GM19035 (cell line): ENCODE measurements at regions not wholly inside any gene's neighbourhood (a gene's known extent, or its start where the extent isn't known, plus 50 kb on each side); places are given as distances from the start of the nearest gene placed in this dataset.

ENCODE experiments used
- ATAC-seq: cut with Tn5 transposase; IDR thresholded peaks from one replicate; pipeline ENCODE4 v1.9.1; 2021; ENCODE audit not compliant: unreplicated experiment

DNA sequence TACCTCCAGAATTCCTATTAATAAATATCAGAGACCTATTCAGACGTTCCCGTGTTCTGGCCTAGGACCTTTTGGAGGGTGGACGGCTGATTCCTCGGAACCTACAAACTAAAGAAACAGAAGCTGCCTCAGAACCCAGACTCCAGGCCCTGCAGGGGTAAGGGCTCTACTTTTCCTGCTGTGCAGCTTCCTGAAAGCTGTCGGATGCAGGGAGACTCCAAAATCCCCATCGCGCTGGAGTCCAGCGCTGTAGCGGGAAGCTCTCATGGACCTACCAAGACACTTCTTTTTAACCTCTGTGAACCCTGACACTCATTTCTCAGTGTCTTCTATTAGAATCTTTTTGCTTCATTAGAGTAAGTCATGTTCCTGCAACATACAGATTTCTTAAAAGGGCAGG, 244.5 kb upstream of the PITRM1 start:
- no peak for ATAC-seq

DNA sequence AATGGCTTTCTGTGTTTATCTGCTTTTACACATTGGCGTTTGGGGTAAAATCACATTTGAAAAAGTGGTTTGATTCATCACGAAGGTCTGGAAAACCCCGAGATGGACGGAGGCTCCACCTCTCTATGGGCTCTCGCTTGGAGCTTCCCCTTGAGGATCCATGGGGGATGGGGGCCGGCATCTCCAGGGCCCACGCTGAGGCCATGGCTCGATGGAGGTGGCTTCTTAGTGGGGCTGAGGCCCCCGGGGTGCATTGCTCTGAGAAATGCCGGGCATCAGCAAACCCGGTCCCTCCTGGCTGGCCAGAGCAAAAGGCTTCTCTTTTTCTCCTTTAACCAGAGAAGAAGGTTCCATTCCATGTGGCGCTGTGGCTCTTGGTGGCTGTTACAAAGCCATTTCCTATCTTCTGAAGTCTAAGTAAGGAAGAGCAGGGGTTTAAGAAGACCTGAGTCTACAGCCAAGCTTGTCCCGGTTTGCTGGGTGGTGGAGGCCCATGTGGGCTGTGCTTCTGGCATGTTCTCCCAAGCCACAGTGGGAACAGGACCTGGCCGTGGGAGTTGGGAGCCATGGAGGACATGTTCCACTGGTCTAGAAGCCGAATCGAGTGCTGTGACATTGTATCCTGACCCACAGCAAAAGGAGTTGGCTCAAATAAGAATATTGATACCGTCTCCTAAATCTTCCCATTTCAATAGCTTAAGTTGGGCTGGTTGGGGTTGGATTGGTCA, 243.5 kb upstream of the PITRM1 start:
- ATAC-seq = no peak

DNA sequence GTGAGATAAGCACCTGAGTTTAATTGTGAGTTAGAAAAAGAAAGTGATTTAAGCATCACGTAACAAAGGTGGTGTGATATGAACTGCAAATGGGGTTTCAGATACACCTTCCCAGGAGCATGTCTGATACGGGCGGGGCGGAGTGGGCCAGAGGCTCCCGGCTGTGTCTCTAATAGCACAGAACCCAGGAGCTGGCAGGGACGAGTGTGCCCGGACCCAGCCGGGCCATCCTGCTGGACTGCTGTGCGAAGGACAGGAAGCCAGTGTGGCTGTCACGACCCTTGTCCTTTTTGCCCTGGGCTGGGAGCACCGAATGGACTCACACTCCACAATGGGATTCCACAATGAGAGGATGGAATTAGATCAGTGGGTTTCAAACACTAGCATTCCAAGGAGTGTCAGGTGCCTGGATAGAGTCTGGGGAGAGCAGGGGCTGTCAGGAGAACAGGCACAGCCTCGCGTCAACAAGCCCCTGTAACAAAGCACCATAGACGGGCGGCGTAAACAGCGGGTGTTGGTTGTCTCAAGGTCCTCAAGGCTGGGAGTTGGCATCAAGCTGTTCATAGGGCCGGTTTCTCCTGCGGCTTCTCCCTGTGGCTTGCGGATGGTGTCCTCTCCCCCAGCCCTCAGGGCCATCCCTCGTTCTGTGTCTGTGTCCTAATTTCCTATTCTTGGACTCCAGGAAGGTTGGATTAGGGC, 242.6 kb upstream of the PITRM1 start:
- no peak for ATAC-seq

DNA sequence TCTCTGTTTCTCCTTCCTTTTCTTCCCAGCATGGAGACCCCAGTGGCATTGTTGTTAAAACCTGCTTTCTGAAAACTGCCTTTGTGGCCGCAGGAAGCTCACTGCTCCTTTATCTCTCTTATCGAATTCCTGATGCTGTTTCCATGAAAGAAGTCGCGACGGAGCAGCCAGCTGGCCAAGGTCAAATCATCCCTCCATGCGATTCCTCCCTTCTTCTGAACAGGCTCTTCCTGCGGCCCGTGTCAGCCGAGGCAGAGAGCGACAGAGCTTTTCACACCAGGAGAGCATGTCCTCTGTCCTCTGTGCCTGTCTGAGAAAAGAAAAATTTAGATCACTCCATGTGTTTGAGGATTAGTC, 242.1 kb upstream of the PITRM1 start:
- ATAC-seq = no peak

DNA sequence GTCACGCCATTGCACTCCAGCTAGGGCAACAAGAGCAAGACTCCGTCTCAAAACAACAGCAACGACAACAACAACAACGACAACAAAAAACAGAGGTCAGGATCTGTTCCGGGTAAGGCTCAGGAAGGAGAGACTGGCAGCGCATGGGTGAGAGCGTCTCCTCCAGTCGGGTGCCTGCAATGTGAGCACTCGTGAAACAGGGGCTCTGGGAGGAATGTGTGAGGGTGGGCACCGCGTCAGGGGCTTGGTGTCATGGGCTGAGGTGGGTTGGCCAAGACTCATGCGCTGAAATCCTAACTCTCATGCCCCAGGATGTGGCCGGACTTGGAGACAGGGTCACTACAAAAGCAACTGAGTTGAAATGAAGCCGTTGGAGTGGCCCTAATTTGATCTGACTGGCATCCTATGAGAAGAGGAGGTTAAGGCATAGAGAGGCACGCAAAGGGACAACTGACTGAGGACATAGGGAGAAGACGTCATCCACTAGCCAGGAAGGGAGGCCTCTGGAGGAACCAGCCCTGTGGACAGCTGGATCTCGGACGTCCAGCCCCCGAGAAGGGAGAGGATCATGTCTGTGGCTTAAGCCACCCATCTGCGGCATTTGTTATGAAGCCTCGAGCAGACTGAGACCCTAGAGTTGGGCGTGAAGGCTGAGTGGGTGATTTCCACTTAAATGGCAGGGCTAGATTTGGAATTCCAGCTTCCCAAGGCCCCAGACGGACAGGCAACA, 241.5 kb upstream of the PITRM1 start:
- ATAC-seq = no peak

DNA sequence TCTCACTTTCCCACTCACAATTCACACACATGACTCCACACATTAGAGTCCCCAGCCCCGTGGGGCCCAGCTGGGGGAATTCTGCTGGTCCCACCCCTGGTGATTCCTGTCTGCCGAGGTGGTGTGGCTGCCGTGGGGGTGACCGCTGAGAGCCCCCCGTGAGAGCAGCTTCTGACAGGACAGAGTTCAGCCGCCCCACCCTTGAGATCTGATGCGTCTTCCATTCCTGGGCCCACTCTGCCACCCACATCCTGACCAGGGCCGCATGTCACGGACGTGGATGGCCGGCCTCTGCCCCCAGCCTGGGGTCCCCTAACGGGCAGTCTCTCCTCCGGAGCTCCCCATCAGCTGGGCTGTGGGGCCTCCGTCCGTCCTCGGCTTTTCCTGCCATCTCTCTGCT, 240.1 kb upstream of the PITRM1 start:
- ATAC-seq = no peak

DNA sequence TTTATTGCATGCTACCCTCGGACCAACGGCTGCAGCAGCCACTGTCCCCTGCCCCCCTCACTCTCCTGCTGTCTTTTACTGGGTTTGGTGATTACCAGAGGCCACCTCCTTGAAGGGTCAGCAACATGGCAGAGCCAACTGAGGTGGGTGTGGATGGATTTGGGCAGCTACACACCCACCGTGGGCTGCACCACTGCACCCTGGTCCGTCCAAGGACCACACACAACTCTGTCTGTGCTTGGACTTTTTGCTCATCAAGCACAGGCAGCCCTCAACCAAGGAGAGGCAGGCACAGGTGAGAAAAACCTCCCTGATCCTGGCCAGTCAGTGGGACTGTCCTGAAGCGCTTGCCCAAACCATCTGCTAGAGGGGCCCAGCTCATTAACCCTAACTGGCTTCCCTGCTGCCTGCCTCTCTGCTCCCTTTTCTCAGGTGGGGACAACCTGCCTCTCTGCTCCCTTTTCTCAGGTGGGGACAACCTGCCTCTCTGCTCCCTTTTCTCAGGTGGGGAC, 239.5 kb upstream of the PITRM1 start:
- ATAC-seq = no peak

DNA sequence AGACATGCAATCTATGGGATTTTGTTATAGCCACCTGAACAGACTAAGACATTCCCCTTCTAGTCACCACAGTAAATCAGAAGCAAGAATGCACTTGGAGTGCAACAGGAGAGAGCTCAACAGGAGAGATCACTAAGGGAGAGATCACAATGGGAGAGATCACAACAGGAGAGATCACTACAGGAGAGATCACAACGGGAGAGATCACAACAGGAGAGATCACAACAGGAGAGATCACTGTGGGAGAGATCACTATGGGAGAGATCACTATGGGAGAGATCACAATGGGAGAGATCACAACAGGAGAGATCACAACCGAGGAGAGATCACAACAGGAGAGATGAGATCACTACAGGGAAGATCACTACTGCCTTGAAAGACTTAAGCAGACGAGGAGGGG, 238.5 kb upstream of the PITRM1 start:
- no peak for ATAC-seq

DNA sequence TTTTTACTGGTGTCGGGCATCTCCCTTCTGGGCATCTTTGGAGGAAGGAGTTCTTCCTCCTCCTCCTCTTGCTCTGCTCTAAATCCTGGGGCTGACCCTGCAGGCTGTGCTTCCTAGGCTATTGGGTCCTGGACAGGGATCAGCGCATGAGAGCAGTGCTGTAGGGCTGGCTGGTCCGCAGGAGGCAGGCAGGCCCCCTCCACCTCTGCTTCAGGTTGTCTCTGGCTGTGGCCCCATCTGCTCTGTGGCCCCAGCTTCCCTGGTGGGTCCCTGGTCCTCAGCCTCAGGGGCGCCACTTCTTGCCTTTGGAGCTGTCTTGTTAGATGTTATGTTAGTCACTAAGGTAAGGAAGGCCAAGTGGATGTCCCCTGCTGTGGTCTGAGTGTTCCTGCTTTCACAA, 237.3 kb upstream of the PITRM1 start:
- ATAC-seq = no peak

DNA sequence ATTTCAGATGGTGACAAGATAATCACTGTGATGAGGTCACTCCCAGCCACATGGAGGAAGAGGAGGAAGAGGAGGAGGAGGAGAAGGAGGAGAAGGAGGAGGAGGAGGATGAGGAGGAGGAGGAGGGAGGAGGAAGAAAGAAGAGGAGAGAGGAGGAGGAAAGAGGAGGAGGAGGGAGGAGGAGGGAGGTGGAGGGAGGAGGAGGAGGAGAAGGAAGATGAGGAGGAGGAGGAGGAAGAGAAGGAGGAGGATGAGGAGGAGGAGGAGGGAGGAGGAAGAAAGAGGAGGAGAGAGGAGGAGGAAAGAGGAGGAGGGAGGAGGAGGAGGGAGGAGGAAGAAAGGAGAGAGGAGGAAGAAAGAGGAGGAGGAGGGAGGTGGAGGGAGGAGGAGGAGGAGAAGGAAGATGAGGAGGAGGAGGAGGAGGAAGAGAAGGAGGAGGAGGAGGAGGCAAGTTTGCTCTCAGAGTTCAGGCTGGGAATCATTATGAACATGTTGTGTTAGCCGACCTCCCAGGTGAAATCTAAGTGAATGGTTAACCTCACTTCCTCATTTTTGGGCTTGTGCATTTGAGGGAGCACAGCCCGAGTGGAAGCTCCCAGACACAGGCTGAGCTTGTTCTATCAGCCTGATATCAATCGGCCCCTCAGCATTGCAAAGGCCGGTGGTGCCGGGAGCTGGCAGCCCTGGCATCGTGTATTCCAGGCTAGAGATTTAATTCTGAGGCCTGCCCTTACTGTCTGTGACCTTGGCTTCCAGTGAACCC, 236.2 kb upstream of the PITRM1 start:
- no peak for ATAC-seq

DNA sequence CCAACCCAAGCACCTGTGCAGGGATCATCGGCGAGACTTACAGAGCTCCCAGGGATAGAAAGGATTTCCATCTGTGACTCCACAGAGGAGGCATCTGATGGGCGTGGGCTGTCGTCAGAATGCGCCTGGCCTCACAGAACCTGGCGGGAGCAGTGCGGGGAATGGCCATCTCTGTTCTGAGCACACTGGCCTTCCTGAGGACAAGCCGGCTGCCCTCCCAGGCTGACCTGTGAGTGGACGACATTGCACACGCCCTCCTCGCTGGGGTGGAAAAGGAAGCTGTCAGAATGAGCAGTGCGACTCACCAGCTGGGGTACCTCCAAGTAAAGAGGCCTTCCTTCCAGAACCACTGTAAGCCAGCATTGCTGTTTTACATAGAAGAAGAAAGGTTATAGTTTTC, 234.6 kb upstream of the PITRM1 start:
- no peak for ATAC-seq

DNA sequence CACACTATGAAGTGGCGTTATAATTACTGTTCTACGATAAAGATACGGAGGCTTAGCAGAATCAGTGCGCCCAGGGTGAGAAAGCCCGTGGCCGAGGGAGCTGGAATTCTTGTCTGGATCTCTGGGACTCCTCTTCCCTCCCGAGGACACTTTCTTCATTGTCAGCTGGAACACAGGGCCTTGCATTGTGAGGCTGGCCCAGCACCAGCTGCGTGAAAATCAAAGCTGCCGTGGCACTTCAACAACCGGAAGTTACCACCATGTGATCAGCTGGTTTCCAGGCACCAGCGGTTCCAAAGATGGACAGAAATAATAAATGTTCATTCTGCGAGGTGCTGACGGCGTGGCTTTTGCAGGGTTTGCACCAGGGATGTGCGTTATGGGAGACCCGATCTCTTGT, 234.0 kb upstream of the PITRM1 start:
- ATAC-seq = no peak

DNA sequence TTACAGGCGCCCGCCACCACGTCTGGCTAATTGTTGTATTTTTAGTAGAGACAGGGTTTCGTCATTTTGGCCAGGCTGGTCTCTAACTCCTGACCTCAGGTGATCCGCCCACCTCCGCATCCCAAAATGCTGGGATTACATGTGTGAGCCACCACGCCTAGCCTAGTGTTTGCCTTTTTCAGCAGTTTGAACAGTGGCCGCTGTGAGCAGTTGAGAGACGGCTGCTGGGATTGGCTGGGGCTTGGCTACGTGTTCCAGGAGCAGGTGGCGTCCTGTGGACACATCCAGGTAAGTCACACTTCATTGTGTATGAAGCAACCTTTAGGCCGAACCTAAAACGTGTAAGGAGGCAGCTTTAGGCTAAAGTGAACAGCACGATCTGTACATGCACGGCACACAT, 231.8 kb upstream of the PITRM1 start:
- ATAC-seq = no peak

DNA sequence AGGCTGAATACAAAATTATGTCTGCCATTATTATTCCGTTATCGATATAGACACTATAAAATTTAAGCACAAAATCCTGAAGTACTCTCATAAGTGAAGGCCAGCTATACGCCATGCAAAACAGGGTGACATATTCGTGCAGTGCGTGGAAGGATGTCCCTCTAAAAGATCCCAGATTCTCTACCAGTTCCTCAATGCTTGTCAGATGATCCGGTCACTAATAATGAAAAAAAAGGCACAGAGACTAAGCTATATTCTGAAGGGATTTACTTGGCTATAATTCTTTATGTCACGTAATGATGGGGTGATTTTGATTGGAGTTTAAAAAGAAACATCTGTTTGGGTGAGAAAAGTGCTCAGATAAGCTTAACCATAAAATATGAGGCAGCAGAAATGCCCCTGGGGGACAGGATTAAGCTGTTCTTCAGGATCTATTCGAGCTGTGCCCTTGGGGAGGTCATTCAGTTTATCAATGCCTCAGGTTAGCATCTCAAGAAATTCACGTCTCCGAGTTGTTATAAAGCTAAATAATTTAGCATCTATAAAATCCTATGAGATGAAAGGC, 229.7 kb upstream of the PITRM1 start:
- ATAC-seq = no peak

DNA sequence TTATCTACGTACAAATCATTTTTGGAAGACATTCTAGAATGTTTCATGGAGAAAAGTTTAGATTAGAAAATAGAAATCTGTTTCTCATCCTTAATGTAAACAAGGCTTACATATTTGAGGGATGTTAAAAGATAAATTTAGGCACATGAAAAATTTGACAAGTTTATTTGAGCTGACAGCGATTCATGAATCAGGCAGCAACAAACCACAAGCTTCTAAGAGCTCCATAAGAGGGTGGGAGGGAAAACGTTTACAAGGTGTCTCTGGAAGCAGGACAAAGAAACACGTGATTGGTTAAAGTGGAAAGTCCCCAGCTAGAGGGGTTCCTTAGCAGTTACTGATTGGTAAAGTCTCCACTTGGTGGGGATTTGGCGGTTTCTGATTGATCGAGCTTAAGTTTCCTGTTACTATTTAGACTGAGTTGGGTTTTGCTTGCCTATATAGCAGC, 228.9 kb upstream of the PITRM1 start:
- ATAC-seq = no peak

DNA sequence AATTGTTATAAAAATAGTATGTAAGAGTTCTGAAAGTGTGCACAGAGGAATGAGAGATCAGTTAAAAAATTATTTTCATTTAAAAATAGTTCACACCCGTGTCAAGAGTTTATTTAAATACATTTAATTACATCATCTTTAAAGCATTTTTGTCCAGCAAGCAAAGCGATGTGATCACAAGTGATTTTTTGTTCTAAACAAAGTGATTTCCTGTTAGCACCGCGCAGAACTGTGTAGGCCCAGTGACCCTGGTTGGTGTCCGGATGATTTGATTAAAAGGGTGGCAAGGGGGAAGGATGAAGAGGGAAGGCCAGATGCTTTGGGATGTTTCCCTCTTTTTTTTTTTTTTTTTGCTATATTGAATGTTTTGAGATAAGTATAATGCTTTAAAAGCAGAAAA, 227.8 kb upstream of the PITRM1 start:
- no peak for ATAC-seq

DNA sequence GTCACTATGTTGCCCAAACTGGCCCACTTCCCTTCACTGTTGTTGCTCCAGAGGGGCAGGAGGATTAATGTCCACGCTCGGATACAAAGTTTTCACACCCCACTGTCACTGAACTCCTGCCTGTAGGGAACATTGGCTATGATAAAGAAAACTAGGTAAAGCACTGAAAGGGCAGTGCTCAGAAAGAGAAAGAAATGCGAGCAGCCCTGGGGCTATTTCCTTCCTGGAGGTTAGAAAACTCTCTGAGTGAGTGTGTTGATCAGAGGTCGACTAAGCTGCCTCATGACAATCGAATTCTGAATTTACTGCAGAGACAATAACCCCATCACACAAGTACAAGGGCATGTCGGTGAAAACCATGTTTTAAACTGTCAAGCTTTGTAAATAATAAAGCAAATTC, 227.2 kb upstream of the PITRM1 start:
- ATAC-seq = no peak

DNA sequence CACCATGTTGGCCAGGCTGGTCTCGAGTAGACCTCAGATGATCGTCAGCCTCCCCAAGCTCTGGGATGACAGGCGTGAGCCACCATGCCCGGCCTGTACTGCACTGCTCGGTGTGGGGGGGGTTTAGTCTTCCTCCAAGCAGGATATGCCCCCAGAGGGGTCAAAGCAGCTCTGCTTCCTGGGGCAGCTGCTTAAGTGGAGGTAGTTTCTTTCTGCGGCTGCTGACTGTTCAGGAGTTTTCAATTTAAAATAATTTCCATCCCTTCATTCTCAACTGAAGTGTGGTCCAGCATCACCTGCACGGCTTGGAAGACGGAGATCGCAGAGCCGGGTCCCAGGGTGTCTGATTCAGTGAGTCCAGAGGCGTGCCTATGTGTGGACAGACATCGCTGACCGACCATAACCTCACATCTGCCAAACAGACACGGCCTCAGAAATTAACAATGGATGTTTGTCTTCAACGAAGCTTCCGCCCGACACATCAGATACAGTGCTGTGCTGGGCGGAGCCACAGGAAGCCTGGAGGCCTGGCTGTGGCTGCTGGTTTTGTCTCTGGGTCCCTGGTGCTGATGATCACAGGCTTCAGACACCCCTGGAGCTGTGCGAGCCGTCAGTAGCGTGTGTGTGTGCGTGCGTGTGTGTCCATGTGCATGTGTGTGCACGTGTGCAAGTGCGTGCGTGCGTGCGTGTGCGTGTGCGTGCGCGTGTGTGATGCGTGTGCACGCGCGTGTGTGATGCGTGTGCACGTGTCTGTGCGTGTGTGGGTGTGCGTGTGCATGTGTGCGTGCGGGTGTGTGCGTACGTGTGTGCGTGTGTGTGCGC, 226.5 kb upstream of the PITRM1 start:
- no peak for ATAC-seq

DNA sequence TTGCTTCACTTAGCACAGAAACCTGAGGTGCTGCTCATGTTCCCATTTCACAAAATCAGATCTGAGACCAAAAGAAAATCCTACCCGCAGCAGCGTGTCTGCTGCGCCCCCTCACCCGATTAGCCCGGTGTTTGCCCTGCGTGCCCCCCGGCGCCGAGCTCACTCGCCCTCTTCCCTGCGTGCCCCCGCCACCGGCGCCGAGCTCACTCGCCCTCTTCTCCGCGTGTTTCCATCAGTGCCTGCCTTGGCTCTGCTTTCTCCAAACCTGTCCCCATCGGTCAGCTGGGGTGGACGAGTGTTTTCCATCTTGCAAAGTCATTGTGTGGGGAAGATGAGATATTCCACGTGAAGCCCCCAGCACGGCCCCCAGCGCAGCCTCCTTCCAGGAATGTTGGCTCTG, 225.3 kb upstream of the PITRM1 start:
- ATAC-seq = no peak

DNA sequence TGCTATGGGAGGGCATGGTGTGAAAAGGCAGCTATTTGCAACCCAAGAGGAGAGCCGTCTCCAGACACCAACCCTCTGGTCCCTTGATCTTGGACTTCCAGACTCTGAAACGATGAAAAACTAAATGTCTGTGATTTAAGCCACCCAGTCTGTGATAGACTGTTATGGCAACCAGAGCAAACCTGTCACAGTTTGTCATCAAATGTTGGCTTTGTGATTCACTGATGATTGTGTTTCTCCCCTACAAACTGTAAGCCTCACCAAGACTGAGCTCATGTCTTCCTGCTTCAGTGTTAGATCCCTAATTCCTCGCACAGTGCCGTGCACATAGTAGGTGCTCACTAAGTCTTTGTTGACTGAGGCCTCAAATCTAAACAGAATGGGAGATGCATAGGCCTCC, 224.6 kb upstream of the PITRM1 start:
- ATAC-seq = no peak
